ENCODE measurements at regions not wholly inside any gene's neighbourhood (a gene's known extent, or its start where the extent isn't known, plus 50 kb on each side); places are given as distances from the start of the nearest gene placed in this dataset.
"Not testable (repeated sequence)": the region's sequence is repeated elsewhere in the genome, so short reads cannot be mapped to it uniquely, and the experiment has no call there.

GRCh38 chr4:147163311-147163710 is 217.6 kb upstream of the TTC29 start:
- DNase-seq = no peak

- not testable (repeated sequence) for DNase-seq
Measured at GRCh38 chr4:147168200-147168599, 222.5 kb upstream of the TTC29 start.

GRCh38 chr4:147173322-147173721 is 227.7 kb upstream of the TTC29 start:
- DNase-seq = no peak

- DNase-seq = no peak
Measured at GRCh38 chr4:147173797-147174432, 228.3 kb upstream of the TTC29 start.

GRCh38 chr4:147174591-147174990 is 228.9 kb upstream of the TTC29 start:
- no peak for DNase-seq

GRCh38 chr4:147175460-147176025 is 229.9 kb upstream of the TTC29 start:
- DNase-seq = no peak

- no peak for DNase-seq
Measured at GRCh38 chr4:147182041-147182440, 236.4 kb upstream of the TTC29 start.

- no peak for DNase-seq
Measured at GRCh38 chr4:147192679-147193078, 247.0 kb upstream of the TTC29 start.

- DNase-seq = no peak
Measured at GRCh38 chr4:147194114-147194513, 248.4 kb upstream of the TTC29 start.

- DNase-seq = no peak
Measured at GRCh38 chr4:147194604-147195003, 248.9 kb upstream of the TTC29 start.

- DNase-seq = no peak
Measured at GRCh38 chr4:147195386-147195785, 249.7 kb upstream of the TTC29 start.

GRCh38 chr4:147198411-147199051 is 252.9 kb upstream of the TTC29 start:
- DNase-seq = no peak

GRCh38 chr4:147201016-147201415 is 255.4 kb upstream of the TTC29 start:
- no peak for DNase-seq

GRCh38 chr4:147206807-147207206 is 261.1 kb upstream of the TTC29 start:
- DNase-seq = no peak

- no peak for DNase-seq
Measured at GRCh38 chr4:147207911-147208310, 262.2 kb upstream of the TTC29 start.

- no peak for DNase-seq
Measured at GRCh38 chr4:147217655-147218054, 263.2 kb upstream of the EDNRA start.

GRCh38 chr4:147219145-147219544 is 261.8 kb upstream of the EDNRA start:
- DNase-seq = no peak

GRCh38 chr4:147220833-147221232 is 260.1 kb upstream of the EDNRA start:
- no peak for DNase-seq

GRCh38 chr4:147222906-147223305 is 258.0 kb upstream of the EDNRA start:
- no peak for DNase-seq

GRCh38 chr4:147223576-147223975 is 257.3 kb upstream of the EDNRA start:
- DNase-seq = no peak

- DNase-seq = no peak
Measured at GRCh38 chr4:147236806-147237205, 244.1 kb upstream of the EDNRA start.

GRCh38 chr4:147244786-147245185 is 236.1 kb upstream of the EDNRA start:
- no peak for DNase-seq

GRCh38 chr4:147246096-147246495 is 234.8 kb upstream of the EDNRA start:
- DNase-seq = no peak

- DNase-seq = not testable (repeated sequence)
Measured at GRCh38 chr4:147246528-147246927, 234.4 kb upstream of the EDNRA start.

All from suppressor macrophage (primary cell).